WI38 (cell line): ENCODE measurements at regions not wholly inside any gene's neighbourhood (a gene's known extent, or its start where the extent isn't known, plus 50 kb on each side); places are given as distances from the start of the nearest gene placed in this dataset.

Source experiments
- H3K4me3 ChIP-seq: 2 replicates; pipeline ENCODE4 v1.5.1; 2011; ENCODE audit warnings: low read depth, mild to moderate bottlenecking, control low read depth, low read length
- CTCF ChIP-seq: IDR thresholded peaks from 2 replicates; pipeline ENCODE4 v1.5.1; 2012; ENCODE audit warnings: low read depth, mild to moderate bottlenecking, control low read depth, low read length

DNA sequence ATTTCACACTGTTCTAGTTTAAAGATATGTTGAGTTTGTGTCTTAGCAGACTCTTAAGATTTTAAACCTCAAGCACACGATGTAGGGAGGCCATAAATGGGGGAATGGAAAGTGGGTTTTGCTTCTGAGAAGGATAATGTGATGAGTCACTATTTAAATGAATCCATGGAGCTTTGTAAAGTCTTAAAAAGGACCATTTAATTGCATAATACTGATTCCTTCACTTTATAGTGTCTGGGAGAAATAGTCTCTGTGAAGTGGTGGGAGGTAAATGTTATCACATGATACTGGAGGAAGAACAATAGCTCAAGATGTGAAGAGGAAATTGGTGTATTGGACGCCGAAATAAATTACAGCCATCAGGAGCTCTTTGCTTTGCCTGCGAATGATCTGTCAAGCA, 84.0 kb upstream of the MYO3A start:
- no peak overlapping the region for H3K4me3 ChIP-seq
- no peak for TF ChIP-seq CTCF

DNA sequence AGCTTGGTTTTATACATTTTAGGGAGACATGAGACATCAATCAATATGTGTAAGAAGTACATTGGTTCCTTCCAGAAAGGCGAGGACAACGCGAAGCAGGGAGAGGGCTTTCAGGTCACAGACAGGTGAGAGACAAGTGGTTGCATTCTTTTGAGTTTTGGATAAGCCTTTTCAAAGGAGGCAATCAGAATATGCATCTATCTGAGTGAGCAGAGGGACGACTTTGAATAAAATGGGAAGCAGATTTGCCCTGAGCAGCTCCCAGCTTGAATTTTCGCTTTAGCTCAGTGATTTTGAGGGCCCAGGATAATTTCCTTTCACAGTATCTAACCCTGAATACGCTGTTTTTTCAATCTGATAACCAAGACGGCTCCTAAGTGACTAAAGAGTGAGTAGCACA, 82.5 kb upstream of the MYO3A start:
- TF ChIP-seq CTCF: no peak
- H3K4me3 ChIP-seq: no peak overlapping the region

GRCh38 chr10:25852364-25852941, 81.6 kb upstream of the MYO3A start:
- no peak for TF ChIP-seq CTCF
- no peak overlapping the region for H3K4me3 ChIP-seq

DNA sequence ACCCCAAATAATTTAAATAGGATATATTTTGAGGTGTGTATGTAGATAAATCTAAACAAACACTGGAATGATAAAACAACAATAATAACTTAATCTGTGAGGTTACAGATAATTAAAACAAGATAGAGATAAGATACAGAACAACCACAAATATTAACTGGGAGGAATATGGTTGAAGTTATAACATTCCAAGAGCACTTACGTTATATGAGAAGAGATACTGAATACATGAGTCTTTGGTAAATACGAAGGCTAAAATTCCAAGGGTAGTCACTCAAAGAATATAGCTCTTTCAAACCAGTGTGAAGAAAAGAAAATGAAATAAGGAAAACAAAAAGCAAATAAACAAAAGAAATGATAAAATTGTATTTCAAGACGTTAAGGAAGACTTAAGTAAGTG, 76.0 kb upstream of the MYO3A start:
- no peak for TF ChIP-seq CTCF
- no peak overlapping the region for H3K4me3 ChIP-seq

GRCh38 chr10:25865267-25865666, 68.8 kb upstream of the MYO3A start:
- no peak for TF ChIP-seq CTCF
- H3K4me3 ChIP-seq: no peak overlapping the region

- no peak for TF ChIP-seq CTCF
- no peak overlapping the region for H3K4me3 ChIP-seq
Observed at GRCh38 chr10:25867321-25867720, 66.7 kb upstream of the MYO3A start.

DNA sequence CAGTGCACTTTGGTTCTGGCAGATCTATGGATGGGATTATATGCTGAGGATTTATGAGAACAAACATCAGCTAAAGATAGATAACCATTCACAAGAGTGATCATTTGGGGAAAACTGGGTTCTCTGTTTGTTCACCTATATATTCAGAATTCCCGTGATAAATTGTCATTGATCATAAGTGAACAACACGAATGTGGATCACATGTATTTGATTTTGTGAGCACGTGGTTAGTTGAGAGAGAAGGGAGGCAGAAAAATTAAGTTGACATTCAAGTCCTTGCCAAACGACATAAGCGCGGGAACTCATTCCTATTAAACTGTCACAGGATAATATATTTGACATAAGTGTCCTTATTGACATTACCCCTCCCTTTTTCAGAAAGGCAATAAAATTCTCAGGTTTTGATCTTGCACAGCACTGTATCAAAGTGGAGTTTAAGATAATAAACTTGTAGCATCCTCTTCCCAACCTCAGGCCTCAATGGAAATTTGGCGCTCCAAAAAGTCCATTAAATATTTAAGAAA, 64.9 kb upstream of the MYO3A start:
- no peak overlapping the region for H3K4me3 ChIP-seq
- TF ChIP-seq CTCF: no peak
